ENCODE measurements at regions not wholly inside any gene's neighbourhood (a gene's known extent, or its start where the extent isn't known, plus 50 kb on each side); places are given as distances from the start of the nearest gene placed in this dataset.

DNA sequence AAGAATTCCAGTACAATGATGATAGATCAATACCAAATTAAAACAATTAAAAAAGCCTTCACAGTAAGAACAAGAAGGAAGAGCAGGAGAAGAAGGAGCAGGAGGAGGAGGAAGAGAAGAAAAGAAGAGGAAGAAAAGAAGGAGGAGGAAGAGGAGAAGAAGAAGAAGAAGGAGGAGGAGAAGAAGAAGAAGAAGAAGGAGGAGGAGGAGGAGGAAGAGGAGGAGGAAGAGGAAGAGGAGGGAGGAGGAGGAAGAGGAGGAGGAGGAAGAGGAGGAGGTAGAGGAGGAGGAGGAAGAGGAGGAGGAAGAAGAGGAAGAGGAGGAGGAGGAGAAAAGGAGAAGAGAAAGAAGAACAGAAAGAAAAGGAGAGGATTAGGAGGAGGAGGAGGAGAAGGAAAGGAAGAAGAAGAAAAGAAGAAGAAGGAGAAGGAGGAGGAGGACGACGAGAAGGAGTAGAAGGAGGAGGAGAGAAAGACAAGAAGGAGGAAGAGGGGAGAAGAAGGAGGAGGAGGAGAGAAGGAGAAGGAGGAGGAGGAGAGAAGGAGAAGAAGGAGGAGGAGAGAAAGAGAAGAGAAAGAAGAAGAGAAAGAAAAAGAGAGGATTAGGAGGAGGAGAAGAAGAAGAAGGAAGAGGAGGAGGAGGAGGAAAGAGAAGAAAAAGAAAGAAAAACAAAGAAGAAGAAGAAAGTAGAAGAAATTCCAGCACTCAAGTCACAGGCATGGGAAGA, 68.5 kb upstream of the GRIK3 start:
- no peaks in the 10 kb centered on the region for H3K27me3 ChIP-seq (replicated peaks; ENCODE audit: control insufficient read depth, insufficient read depth, low read length)
- Mint-ChIP-seq H3K27me3 (ENCODE audit: insufficient read depth, unreplicated experiment) (peaks cover 11% of the 10 kb centered on the region), H3K4me1 (ENCODE audit: low read depth, unreplicated experiment) (no peaks in the 10 kb centered on the region), H3K9me3 (ENCODE audit: unreplicated experiment) (no peaks in the 10 kb centered on the region), H3K4me3 (ENCODE audit: unreplicated experiment) (no peak overlapping the region), H3K27ac (ENCODE audit: unreplicated experiment) (no peak overlapping the region), H3K36me3 (ENCODE audit: insufficient read depth, unreplicated experiment) (no peaks in the 10 kb centered on the region)
- H3K9me3 ChIP-seq, result no peaks in the 10 kb centered on the region
- intact Hi-C loops (cut with micrococcal nuclease; ENCODE audit: unreplicated experiment), result no loop called here
- ChIA-PET CTCF (no interaction called here), POLR2A (no interaction called here)
- BruUV-seq (replicated peaks), result no TSS peak
- no peak overlapping the region for H3K4me3 ChIP-seq (ENCODE audit: low read depth, low read length)
- no peaks in the 10 kb centered on the region for H3K4me1 ChIP-seq
- TF ChIP-seq, protein P1, sequence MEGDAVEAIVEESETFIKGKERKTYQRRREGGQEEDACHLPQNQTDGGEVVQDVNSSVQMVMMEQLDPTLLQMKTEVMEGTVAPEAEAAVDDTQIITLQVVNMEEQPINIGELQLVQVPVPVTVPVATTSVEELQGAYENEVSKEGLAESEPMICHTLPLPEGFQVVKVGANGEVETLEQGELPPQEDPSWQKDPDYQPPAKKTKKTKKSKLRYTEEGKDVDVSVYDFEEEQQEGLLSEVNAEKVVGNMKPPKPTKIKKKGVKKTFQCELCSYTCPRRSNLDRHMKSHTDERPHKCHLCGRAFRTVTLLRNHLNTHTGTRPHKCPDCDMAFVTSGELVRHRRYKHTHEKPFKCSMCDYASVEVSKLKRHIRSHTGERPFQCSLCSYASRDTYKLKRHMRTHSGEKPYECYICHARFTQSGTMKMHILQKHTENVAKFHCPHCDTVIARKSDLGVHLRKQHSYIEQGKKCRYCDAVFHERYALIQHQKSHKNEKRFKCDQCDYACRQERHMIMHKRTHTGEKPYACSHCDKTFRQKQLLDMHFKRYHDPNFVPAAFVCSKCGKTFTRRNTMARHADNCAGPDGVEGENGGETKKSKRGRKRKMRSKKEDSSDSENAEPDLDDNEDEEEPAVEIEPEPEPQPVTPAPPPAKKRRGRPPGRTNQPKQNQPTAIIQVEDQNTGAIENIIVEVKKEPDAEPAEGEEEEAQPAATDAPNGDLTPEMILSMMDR (IDR thresholded peaks at IDR 0.05; ENCODE audit: insufficient read depth in 1 of 2, low read depth in 1 of 2, low read length in 1 of 2, severe bottlenecking in 1 of 2, unreplicated experiment in 1 of 2), result no peak
- DNase-seq, result no peak
- H3K36me3 ChIP-seq (ENCODE audit: control insufficient read depth, insufficient read depth, low read length), result no peaks in the 10 kb centered on the region

DNA sequence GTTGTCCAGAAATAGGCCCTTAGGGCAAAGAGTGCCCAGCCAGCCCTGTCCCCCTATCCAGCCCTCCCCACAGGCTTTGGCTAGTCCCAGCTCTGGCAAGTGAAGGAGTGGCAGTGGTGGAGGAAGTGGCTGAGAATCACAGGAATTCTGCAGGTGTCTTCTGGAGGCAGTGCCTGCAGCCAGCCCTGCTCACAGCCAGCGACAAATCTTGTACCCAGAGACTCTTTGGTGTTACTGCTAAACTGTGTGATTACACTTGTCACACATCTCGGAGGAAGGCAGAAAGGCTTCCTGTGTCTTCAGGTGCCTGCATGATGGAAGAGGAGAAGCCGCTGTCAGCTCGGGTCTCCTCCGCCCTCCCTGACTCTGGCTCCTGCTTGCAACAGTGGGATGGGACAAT, 71.6 kb upstream of the GRIK3 start:
- H3K4me3 ChIP-seq (ENCODE audit: low read depth, low read length), result no peak overlapping the region
- CTCF ChIA-PET, result no interaction called here
- no peaks in the 10 kb centered on the region for H3K27me3 ChIP-seq (replicated peaks; ENCODE audit: control insufficient read depth, insufficient read depth, low read length)
- peaks cover 9% of the 10 kb centered on the region for H3K27me3 Mint-ChIP-seq (ENCODE audit: insufficient read depth, unreplicated experiment)
- no peak overlapping the region for H3K27ac Mint-ChIP-seq (ENCODE audit: unreplicated experiment)
- no peak for DNase-seq
- no peaks in the 10 kb centered on the region for H3K36me3 ChIP-seq (ENCODE audit: control insufficient read depth, insufficient read depth, low read length)
- POLR2A ChIA-PET, result no interaction called here
- TF ChIP-seq, protein P1 (IDR thresholded peaks at IDR 0.05; ENCODE audit: insufficient read depth in 1 of 2, low read depth in 1 of 2, low read length in 1 of 2, severe bottlenecking in 1 of 2, unreplicated experiment in 1 of 2), result no peak
- H3K4me1 ChIP-seq, result no peaks in the 10 kb centered on the region
- no TSS peak for BruUV-seq (replicated peaks)
- no peak overlapping the region for H3K4me3 Mint-ChIP-seq (ENCODE audit: unreplicated experiment)
- H3K9me3 ChIP-seq, result no peaks in the 10 kb centered on the region
- H3K4me1 Mint-ChIP-seq (ENCODE audit: low read depth, unreplicated experiment), result no peaks in the 10 kb centered on the region
- H3K36me3 Mint-ChIP-seq (ENCODE audit: insufficient read depth, unreplicated experiment), result no peaks in the 10 kb centered on the region
- intact Hi-C loops (cut with micrococcal nuclease; ENCODE audit: unreplicated experiment), result no loop called here
- H3K9me3 Mint-ChIP-seq (ENCODE audit: unreplicated experiment), result no peaks in the 10 kb centered on the region

DNA sequence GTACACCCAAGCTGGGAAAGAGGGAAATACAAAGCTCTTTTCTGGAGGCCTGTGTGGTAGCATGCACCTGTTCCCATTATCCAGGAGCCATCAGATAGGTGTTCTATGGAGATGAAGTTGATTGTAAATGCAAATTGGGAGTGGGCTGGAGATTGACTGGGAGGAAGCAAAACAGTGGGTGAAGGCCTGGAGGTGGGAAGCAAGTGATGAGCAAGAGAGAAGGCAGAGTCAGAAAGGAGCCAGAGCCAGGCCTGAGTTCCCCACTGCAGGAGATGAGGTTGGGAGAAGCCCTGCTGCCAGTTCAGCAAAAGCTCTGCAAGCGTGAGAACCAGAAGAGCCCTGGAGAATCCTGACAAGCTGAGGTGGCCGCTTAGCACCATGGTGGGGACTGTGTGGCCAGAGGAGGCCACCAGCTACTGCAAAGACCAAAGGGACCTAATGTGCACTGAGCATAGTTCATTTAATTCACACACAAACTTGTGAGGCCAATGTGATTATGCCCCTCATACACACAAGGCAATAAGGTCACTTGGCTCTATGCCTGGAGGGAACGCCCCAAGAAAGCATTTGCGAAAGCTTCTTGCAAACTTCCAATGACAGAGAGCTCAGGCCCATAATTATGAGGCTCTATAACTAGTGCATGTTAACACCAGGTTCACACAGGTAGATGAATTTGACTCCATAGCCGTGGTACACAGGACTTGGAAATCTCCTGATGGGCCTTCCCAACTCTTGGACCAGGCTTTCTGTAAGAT, 73.0 kb upstream of the GRIK3 start:
- CTCF ChIA-PET, result no interaction called here
- no peak overlapping the region for H3K27ac Mint-ChIP-seq (ENCODE audit: unreplicated experiment)
- no peak overlapping the region for H3K4me3 ChIP-seq (ENCODE audit: low read depth, low read length)
- H3K9me3 ChIP-seq, result no peaks in the 10 kb centered on the region
- no peaks in the 10 kb centered on the region for H3K36me3 ChIP-seq (ENCODE audit: control insufficient read depth, insufficient read depth, low read length)
- TF ChIP-seq, protein P1 (IDR thresholded peaks at IDR 0.05; ENCODE audit: insufficient read depth in 1 of 2, low read depth in 1 of 2, low read length in 1 of 2, severe bottlenecking in 1 of 2, unreplicated experiment in 1 of 2), result no peak
- H3K4me1 ChIP-seq, result no peaks in the 10 kb centered on the region
- BruUV-seq (replicated peaks), result no TSS peak
- no peaks in the 10 kb centered on the region for H3K27me3 ChIP-seq (replicated peaks; ENCODE audit: control insufficient read depth, insufficient read depth, low read length)
- peaks cover 9% of the 10 kb centered on the region for H3K27me3 Mint-ChIP-seq (ENCODE audit: insufficient read depth, unreplicated experiment)
- H3K4me1 Mint-ChIP-seq (ENCODE audit: low read depth, unreplicated experiment), result no peaks in the 10 kb centered on the region
- POLR2A ChIA-PET, result no interaction called here
- H3K9me3 Mint-ChIP-seq (ENCODE audit: unreplicated experiment), result no peaks in the 10 kb centered on the region
- intact Hi-C loops (cut with micrococcal nuclease; ENCODE audit: unreplicated experiment), result no loop called here
- no peaks in the 10 kb centered on the region for H3K36me3 Mint-ChIP-seq (ENCODE audit: insufficient read depth, unreplicated experiment)
- no peak for DNase-seq
- no peak overlapping the region for H3K4me3 Mint-ChIP-seq (ENCODE audit: unreplicated experiment)

Measured in Caco-2 (cell line).